Testis (tissue), 2 donors: ENCODE measurements at regions not wholly inside any gene's neighbourhood (a gene's known extent, or its start where the extent isn't known, plus 50 kb on each side); places are given as distances from the start of the nearest gene placed in this dataset.

Experiments
- CTCF ChIP-seq, 3 experiments: fragments of 450-650 bp in 2 of 3; fragments of 200-600 bp in 1 of 3; sonication (generic) in 1 of 3; IDR thresholded peaks; one replicate each; pipeline ENCODE4 v1.5.1; 2016 to 2019; ENCODE audit warnings: antibody characterized with exemption in 3 of 3, mild to moderate bottlenecking in 2 of 3, moderate library complexity in 1 of 3
- POLR2A ChIP-seq: fragments of 450-650 bp; IDR thresholded peaks from one replicate; pipeline ENCODE4 v1.6.1; 2017; ENCODE audit warnings: antibody characterized with exemption, mild to moderate bottlenecking, moderate library complexity

- TF ChIP-seq CTCF (IDR thresholded peaks at IDR 0.05), result no peak
- no peak for TF ChIP-seq POLR2A
Observed at GRCh38 chr1:199704231-199704630, 323.3 kb upstream of the NR5A2 start.
